Bronchial epithelial cell (primary cell): ENCODE measurements at regions not wholly inside any gene's neighbourhood (a gene's known extent, or its start where the extent isn't known, plus 50 kb on each side); places are given as distances from the start of the nearest gene placed in this dataset.
A peak's percentile ranks its signal among the peaks of the same experiment; 100 is the strongest.

Experiments used
- DNase-seq: peaks from one replicate; pipeline ENCODE4 v3.0.0-alpha.2; 2010; ENCODE audit warnings: low read depth
- FAIRE-seq: peaks from 2 replicates; lab custom pipeline; 2011; peaks lifted over from hg19 to GRCh38; lab: Jason Lieb, UNC
- H3K27me3 ChIP-seq: 2 replicates; pipeline ENCODE4 v1.5.1; 2011; ENCODE audit warnings: low read length; ENCODE audit not compliant: control insufficient read depth, insufficient read depth
- H3K36me3 ChIP-seq: 2 replicates; pipeline ENCODE4 v1.5.1; 2011; ENCODE audit warnings: low read length; ENCODE audit not compliant: control insufficient read depth, insufficient read depth
- H3K4me3 ChIP-seq: 2 replicates; pipeline ENCODE4 v1.5.1; 2011; ENCODE audit warnings: mild to moderate bottlenecking, low read depth, low read length, control low read depth
- CTCF ChIP-seq: IDR thresholded peaks from 2 replicates; pipeline ENCODE4 v1.5.1; 2011; ENCODE audit warnings: mild to moderate bottlenecking, moderate library complexity, low read length, control low read depth, inconsistent platforms; ENCODE audit not compliant: insufficient read depth, severe bottlenecking

GRCh38 chr14:55802986-55803872, 223.2 kb downstream of the KTN1 start:
- no peaks in the 10 kb centered on the region for H3K36me3 ChIP-seq
- TF ChIP-seq CTCF, result peak; percentile 52
- no peaks in the 10 kb centered on the region for H3K27me3 ChIP-seq
- H3K4me3 ChIP-seq, result no peak overlapping the region
- peak; percentile 95 for DNase-seq
- FAIRE-seq, result peak; percentile 23

GRCh38 chr14:55803873-55804553, 224.0 kb downstream of the KTN1 start:
- DNase-seq, result peak; percentile 52
- H3K36me3 ChIP-seq, result no peaks in the 10 kb centered on the region
- FAIRE-seq, result no peak
- no peak for TF ChIP-seq CTCF
- H3K27me3 ChIP-seq, result no peaks in the 10 kb centered on the region
- H3K4me3 ChIP-seq, result no peak overlapping the region

- FAIRE-seq, result no peak
Measured at GRCh38 chr14:55805250-55805649, 225.2 kb downstream of the KTN1 start.

GRCh38 chr14:55807053-55807880, 227.3 kb downstream of the KTN1 start:
- Histone ChIP-seq H3K4me3 (no peak overlapping the region), H3K36me3 (no peaks in the 10 kb centered on the region), H3K27me3 (no peaks in the 10 kb centered on the region)
- DNase-seq, result peak; percentile 97
- no peak for TF ChIP-seq CTCF
- FAIRE-seq, result peak; percentile 13

More at GRCh38 chr14:55805250-55805649, 225.2 kb downstream of the KTN1 start:
- no peaks in the 10 kb centered on the region for H3K36me3 ChIP-seq
- no peaks in the 10 kb centered on the region for H3K27me3 ChIP-seq
- no peak for DNase-seq
- no peak for TF ChIP-seq CTCF
- H3K4me3 ChIP-seq, result no peak overlapping the region

GRCh38 chr14:55807881-55808379, 227.9 kb downstream of the KTN1 start:
- no peak for TF ChIP-seq CTCF
- Histone ChIP-seq H3K4me3 (no peak overlapping the region), H3K36me3 (no peaks in the 10 kb centered on the region), H3K27me3 (no peaks in the 10 kb centered on the region)
- DNase-seq (no peak), FAIRE-seq (no peak)
